HL-60 (cell line): ENCODE measurements at regions not wholly inside any gene's neighbourhood (a gene's known extent, or its start where the extent isn't known, plus 50 kb on each side); places are given as distances from the start of the nearest gene placed in this dataset.

Experiments
- CTCF ChIP-seq: IDR thresholded peaks from one replicate; pipeline ENCODE4 v1.5.1; 2011; ENCODE audit warnings: low read length, control low read depth, inconsistent platforms; ENCODE audit not compliant: insufficient read depth
- GABPA ChIP-seq: IDR thresholded peaks from 2 replicates; pipeline ENCODE4 v1.6.1; 2012; ENCODE audit warnings: low read depth
- POLR2AphosphoS5 ChIP-seq: IDR thresholded peaks from 2 replicates; pipeline ENCODE4 v1.6.1; 2012; ENCODE audit warnings: low read depth

GRCh38 chr15:96896766-96897165 lies 566.3 kb downstream of the NR2F2 start:
- no peak for TF ChIP-seq POLR2AphosphoS5
- no peak for TF ChIP-seq CTCF
- no peak for TF ChIP-seq GABPA
